ENCODE measurements at regions not wholly inside any gene's neighbourhood (a gene's known extent, or its start where the extent isn't known, plus 50 kb on each side); places are given as distances from the start of the nearest gene placed in this dataset.

- no peak for DNase-seq (ENCODE audit: low read depth in 2 of 3, low spot score in 2 of 3)
Observed at GRCh38 chr5:15263942-15264341, 236.0 kb upstream of the FBXL7 start.

DNA sequence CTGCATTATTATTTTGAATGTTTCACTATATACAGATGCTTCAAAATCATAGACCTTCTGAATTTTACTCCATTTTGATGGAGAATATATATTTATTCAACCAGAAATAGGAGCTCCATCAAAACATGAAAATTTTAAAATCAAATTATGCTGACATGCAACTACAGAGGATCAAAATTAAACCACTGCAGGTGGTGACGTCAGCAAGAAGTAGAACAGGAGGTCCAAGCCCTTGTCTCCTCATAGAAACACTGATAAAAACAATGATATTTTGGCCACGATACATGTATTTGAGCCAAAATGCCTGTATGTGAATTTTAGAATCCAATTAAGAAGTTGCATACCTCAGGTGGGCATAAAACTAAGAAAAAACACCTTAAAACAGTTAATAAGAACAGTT is 236.6 kb upstream of the FBXL7 start:
- DNase-seq (ENCODE audit: low read depth in 2 of 3, low spot score in 2 of 3): no peak

DNA sequence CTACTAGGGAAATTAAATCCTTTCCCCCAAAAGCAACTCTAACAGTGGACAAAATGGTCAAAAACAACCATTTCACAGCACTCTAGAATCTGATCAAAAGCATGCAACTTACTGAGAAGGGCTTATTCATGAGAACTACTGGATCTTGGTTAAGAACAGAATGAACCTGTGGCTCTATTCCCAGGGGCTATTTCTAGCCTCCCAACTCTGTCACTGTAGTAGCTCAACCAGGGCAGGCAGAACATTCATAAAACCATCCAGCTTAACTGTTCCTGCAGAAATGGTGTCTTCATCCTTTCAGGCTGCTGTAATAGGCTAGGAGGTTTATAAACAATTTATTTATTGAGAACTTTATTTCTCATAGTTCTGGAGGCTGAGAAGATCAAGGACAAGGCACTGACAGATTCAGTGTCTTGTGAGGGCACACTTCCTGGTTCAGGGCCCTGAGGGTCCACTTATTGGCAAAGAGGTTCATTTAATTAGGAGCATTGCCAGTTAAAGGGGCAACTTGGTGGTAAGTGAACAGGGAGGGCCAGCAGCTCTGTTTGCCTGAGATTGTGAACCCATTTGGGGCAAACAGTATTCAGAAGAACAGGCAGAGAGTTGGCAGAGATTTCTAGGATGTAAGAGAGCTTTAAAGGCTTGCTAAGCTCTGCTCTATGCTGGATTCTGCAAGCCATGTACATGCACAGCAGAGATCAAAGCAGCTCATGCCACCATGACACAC is 238.5 kb upstream of the FBXL7 start:
- no peak for DNase-seq (ENCODE audit: low read depth in 2 of 3, low spot score in 2 of 3)

GRCh38 chr5:15260356-15261268 is 239.4 kb upstream of the FBXL7 start:
- DNase-seq (ENCODE audit: low read depth in 2 of 3, low spot score in 2 of 3): no peak

DNA sequence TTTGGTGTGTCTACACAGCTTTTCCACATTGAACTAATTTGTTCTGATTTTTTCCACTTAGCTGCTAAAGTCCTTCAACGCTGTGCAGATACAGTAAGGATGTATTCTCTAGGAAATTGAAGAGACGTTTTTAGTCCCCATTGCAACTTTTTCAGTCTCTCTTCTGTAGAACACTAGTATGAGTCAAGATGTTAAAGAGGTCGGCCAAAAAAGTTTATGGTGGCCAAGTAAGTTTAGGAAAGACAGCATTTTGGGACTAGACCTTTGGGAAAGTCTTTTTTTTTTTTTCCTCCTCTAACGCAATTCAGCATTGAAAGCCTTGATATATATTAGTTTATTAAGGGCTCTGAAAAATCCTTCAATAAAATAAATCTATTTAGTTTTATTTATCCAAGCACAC is 243.5 kb upstream of the FBXL7 start:
- no peak for DNase-seq (ENCODE audit: low read depth in 2 of 3, low spot score in 2 of 3)

DNA sequence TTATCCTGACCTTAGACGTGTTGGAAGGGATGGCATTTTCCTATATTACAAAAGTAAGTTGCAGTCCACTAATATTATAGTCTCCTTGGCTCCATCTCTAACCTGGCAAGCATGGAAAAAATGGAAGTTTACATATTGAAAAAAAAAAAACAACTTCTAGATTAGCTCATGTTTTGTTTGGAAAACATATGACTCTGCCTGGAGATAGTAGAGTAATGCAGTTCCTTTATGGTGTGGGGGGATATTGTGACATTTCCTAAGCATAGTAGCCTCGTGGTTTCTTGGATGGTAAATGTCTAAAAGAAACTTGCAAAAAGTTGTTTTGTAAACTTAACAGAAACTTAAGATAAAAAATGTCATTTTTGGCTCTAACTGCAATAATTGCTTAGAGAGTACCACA is 244.4 kb upstream of the FBXL7 start:
- no peak for DNase-seq (ENCODE audit: low read depth in 2 of 3, low spot score in 2 of 3)

GRCh38 chr5:15254607-15255006 is 245.4 kb upstream of the FBXL7 start:
- DNase-seq (ENCODE audit: low read depth in 2 of 3, low spot score in 2 of 3): no peak

- DNase-seq (ENCODE audit: low read depth in 2 of 3, low spot score in 2 of 3): no peak
Observed at GRCh38 chr5:15252331-15252730, 247.6 kb upstream of the FBXL7 start.

GRCh38 chr5:15249152-15249551 is 250.8 kb upstream of the FBXL7 start:
- DNase-seq (ENCODE audit: low read depth in 2 of 3, low spot score in 2 of 3): no peak

DNA sequence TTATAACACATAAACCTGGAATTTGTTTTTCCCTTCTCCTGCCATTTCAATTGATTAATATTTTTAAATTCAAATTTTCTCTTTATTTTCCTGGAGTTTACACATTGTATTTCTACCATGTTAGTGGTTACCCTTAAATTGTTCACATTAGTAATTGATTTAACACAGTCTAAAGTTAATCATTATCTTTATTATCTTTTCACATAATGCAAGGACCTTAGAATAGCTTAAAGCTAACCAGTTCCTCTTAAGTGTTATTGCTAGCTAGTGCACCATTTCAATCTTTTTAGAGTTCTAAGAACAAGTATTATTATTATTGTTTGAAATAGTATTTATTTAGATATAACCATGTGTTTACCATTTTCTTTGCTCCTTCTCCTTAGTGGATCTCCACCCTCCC is 251.2 kb upstream of the FBXL7 start:
- no peak for DNase-seq (ENCODE audit: low read depth in 2 of 3, low spot score in 2 of 3)

DNA sequence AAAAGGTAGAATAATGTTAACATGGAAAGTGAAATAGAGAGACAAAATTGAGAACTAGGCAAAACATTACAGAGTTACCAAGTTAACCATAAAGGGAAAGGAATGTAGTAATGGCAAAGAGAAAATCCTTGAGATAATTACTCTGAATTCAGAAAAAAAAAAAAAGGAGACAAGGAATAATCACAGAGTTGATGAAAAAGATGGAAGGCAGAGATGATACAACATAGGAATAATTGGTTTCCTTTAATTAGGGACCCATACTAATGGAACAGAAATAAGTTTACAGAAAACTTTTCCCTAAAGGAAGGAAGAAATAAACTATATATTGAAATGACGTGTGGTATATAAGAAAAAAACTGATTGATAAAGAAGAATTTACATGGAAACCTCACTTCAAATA is 254.1 kb upstream of the FBXL7 start:
- DNase-seq (ENCODE audit: low read depth in 2 of 3, low spot score in 2 of 3): no peak

GRCh38 chr5:15243301-15244020 is 256.5 kb upstream of the FBXL7 start:
- DNase-seq (ENCODE audit: low read depth in 2 of 3, low spot score in 2 of 3): no peak

- no peak for DNase-seq (ENCODE audit: low read depth in 2 of 3, low spot score in 2 of 3)
Observed at GRCh38 chr5:15241216-15241821, 258.7 kb upstream of the FBXL7 start.

GRCh38 chr5:15238006-15238405 is 262.0 kb upstream of the FBXL7 start:
- no peak for DNase-seq (ENCODE audit: low read depth in 2 of 3, low spot score in 2 of 3)

DNA sequence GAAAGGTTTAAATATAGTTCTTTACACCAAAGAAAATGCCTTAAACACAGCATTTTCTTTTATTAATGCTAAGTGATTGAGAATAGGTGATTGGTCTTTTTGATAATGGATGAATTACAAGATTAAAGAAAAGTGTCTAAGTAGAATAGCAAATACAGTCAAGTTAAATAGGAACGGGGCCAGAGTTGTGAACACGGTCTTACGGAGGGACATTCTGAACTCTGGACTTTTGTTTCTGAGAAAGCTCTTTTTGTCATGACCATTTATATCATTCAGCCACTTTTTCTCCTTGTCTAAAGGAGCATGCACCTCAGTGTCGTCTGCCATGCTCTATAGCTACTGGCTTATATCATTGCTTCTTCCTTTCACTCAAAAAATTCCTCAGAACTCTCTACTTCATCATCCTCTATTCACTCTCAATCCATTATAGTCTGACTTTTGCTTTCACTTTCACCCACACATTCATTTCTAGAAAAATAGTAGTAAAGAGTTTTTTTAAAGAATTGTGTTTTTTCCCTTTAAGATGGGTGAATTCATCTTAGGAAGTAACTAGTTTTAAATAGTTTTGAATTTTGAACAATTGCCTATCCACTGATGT is 263.0 kb upstream of the FBXL7 start:
- DNase-seq (ENCODE audit: low read depth in 2 of 3, low spot score in 2 of 3): no peak

DNA sequence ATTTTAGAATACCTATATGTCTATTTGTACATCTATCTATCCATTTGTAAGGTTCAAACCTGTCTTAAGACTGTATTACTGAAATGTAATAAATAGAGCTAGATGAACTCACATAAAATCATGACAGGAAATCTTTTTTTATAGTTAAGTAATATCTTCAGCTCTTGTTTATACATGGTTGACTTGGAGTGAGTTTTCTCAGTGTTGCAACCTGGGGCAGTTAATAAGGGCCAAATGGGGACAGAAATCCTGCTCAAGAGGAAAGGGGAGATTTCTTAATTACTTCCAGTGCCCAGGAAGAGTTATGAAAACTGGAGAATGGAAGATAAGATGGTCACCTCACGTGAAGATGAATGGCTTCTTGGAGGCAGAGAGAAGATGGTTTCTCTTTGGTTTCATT is 265.1 kb upstream of the FBXL7 start:
- no peak for DNase-seq (ENCODE audit: low read depth in 2 of 3, low spot score in 2 of 3)

- no peak for DNase-seq (ENCODE audit: low read depth in 2 of 3, low spot score in 2 of 3)
Observed at GRCh38 chr5:15234366-15234765, 265.6 kb upstream of the FBXL7 start.

DNA sequence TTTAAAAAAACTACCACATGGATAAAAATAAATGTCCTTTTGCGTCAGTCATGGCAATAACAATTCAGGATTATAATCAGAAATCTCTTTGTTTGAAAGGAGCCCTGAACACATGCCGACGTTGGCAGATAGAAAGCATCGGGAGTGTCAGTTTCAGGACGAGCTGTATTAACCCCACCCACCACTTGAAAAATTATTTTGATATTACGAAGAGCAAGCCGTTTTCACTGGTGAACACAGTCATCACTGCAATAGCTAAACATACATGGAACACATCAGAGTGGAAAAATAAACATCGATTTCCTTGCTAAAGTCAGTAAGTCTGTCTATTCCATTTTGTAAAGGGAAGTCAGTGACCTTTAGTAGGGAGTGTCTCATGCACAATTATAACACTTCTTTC is 266.4 kb upstream of the FBXL7 start:
- no peak for DNase-seq (ENCODE audit: low read depth in 2 of 3, low spot score in 2 of 3)

- DNase-seq (ENCODE audit: low read depth in 2 of 3, low spot score in 2 of 3): no peak
Observed at GRCh38 chr5:15222156-15222555, 277.8 kb upstream of the FBXL7 start.

DNA sequence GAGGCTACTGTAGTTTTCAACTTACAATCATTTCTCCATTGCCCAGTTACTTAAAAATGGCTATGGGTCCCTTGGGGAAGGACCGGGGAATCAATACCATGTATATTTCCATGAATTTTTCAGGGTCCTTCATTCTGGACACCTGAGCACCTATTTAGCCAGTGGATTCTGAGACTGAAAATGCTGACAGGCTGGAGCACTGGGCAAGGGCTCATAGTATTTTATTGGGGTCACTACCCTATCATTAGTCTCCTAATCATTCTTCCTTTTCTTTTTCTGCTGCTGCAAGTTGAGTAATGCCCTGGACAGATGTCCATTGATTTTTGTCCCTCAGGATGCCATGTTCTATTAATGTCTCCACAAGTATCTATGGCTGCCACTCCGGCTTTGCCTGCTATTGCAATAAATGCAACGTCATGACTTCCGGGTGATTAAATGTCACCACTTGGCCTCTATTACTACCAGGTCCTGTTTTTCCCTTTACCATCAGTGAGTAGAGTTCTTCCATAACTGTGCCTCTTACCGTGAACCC is 279.3 kb upstream of the FBXL7 start:
- DNase-seq (ENCODE audit: low read depth in 2 of 3, low spot score in 2 of 3): no peak

DNA sequence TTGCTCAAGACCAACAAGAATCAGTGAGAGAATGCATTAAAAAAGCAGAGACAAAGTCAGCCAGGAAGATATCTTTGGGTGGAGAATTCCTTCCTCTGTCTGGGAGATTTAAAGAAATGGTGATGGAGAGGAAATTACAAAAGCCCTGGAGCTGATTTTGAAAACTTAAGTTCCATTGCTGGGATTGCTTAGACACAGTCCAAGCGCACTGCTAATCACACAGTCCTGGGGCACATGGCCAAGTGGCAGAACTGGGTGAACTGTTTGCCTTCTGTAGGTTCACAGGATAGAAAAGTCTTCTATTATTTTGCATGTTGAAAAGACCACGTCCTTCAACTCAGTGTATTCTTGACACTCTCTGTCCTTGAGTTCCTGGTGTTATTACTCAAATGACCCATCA is 284.9 kb upstream of the FBXL7 start:
- no peak for DNase-seq (ENCODE audit: low read depth in 2 of 3, low spot score in 2 of 3)

All from activated CD8-positive, alpha-beta memory T cell treated with anti-CD3 and anti-CD28 coated beads for 48 hours (primary cell).